ENCODE measurements at regions not wholly inside any gene's neighbourhood (a gene's known extent, or its start where the extent isn't known, plus 50 kb on each side); places are given as distances from the start of the nearest gene placed in this dataset.

- TF ChIP-seq TCF4 (CRISPR knock-in tag; IDR thresholded peaks at IDR 0.05; ENCODE audit: borderline replicate concordance): no peak
- no peak for TF ChIP-seq SNAI2 (CRISPR knock-in tag; IDR thresholded peaks at IDR 0.05)
- no peak for TF ChIP-seq POU6F1 (CRISPR knock-in tag; IDR thresholded peaks at IDR 0.05; ENCODE audit: borderline replicate concordance, low read depth)
- no peak for TF ChIP-seq RARB (CRISPR knock-in tag; IDR thresholded peaks at IDR 0.05)
- no peak for TF ChIP-seq GLIS3 (CRISPR knock-in tag; IDR thresholded peaks at IDR 0.05)
- no peak for TF ChIP-seq CSRNP3 (CRISPR knock-in tag; IDR thresholded peaks at IDR 0.05)
- no peak for TF ChIP-seq ZFP3 (CRISPR knock-in tag; IDR thresholded peaks at IDR 0.05)
- no peak for TF ChIP-seq ZNF8 (CRISPR knock-in tag; IDR thresholded peaks at IDR 0.05)
- no peak for TF ChIP-seq CREB5 (CRISPR knock-in tag; IDR thresholded peaks at IDR 0.05; ENCODE audit: low read depth)
- no peak for TF ChIP-seq PPARA (CRISPR knock-in tag; IDR thresholded peaks at IDR 0.05; ENCODE audit: borderline replicate concordance)
- no peak for TF ChIP-seq ISL1 (CRISPR knock-in tag; IDR thresholded peaks at IDR 0.05)
- no peak for TF ChIP-seq CSDC2 (CRISPR knock-in tag; IDR thresholded peaks at IDR 0.05)
- no peak for TF ChIP-seq TSHZ2 (CRISPR knock-in tag; IDR thresholded peaks at IDR 0.05)
- no peak for TF ChIP-seq BACH2 (CRISPR knock-in tag; IDR thresholded peaks at IDR 0.05; ENCODE audit: borderline replicate concordance)
- TF ChIP-seq ARNTL (CRISPR knock-in tag; IDR thresholded peaks at IDR 0.05; ENCODE audit: borderline replicate concordance, low read depth): no peak
- ATAC-seq: no peak
Observed at GRCh38 chr1:24250791-24251190, 63.7 kb upstream of the IFNLR1 start.

- no peak for ATAC-seq
- no peak for TF ChIP-seq CSRNP3 (CRISPR knock-in tag; IDR thresholded peaks at IDR 0.05)
- TF ChIP-seq RARB (CRISPR knock-in tag; IDR thresholded peaks at IDR 0.05): no peak
- TF ChIP-seq ZNF565 (CRISPR knock-in tag; conservative IDR thresholded peaks at IDR 0.05; ENCODE audit: low read depth): no peak
- no peak for TF ChIP-seq CSDC2 (CRISPR knock-in tag; IDR thresholded peaks at IDR 0.05)
- no peak for TF ChIP-seq ZFP30 (CRISPR knock-in tag; IDR thresholded peaks at IDR 0.05)
- no peak for TF ChIP-seq TCF4 (CRISPR knock-in tag; IDR thresholded peaks at IDR 0.05; ENCODE audit: borderline replicate concordance)
- no peak for TF ChIP-seq ARNTL (CRISPR knock-in tag; IDR thresholded peaks at IDR 0.05; ENCODE audit: borderline replicate concordance, low read depth)
- TF ChIP-seq PATZ1 (CRISPR knock-in tag; IDR thresholded peaks at IDR 0.05; ENCODE audit: borderline replicate concordance): no peak
- no peak for TF ChIP-seq SNAI2 (CRISPR knock-in tag; IDR thresholded peaks at IDR 0.05)
- no peak for TF ChIP-seq BACH2 (CRISPR knock-in tag; IDR thresholded peaks at IDR 0.05; ENCODE audit: borderline replicate concordance)
- TF ChIP-seq GLIS3 (CRISPR knock-in tag; IDR thresholded peaks at IDR 0.05): no peak
- TF ChIP-seq CREB5 (CRISPR knock-in tag; IDR thresholded peaks at IDR 0.05; ENCODE audit: low read depth): no peak
- no peak for TF ChIP-seq PPARA (CRISPR knock-in tag; IDR thresholded peaks at IDR 0.05; ENCODE audit: borderline replicate concordance)
- TF ChIP-seq ZNF70 (CRISPR knock-in tag; IDR thresholded peaks at IDR 0.05): no peak
- TF ChIP-seq ISL1 (CRISPR knock-in tag; IDR thresholded peaks at IDR 0.05): no peak
- no peak for TF ChIP-seq ESRRG (CRISPR knock-in tag; IDR thresholded peaks at IDR 0.05)
Observed at GRCh38 chr1:24250224-24250623, 63.1 kb upstream of the IFNLR1 start.

All from SK-N-SH treated with all-trans-retinoic acid at 6 μM for 48 hours (cell line).